ENCODE measurements at regions not wholly inside any gene's neighbourhood (a gene's known extent, or its start where the extent isn't known, plus 50 kb on each side); places are given as distances from the start of the nearest gene placed in this dataset.

DNA sequence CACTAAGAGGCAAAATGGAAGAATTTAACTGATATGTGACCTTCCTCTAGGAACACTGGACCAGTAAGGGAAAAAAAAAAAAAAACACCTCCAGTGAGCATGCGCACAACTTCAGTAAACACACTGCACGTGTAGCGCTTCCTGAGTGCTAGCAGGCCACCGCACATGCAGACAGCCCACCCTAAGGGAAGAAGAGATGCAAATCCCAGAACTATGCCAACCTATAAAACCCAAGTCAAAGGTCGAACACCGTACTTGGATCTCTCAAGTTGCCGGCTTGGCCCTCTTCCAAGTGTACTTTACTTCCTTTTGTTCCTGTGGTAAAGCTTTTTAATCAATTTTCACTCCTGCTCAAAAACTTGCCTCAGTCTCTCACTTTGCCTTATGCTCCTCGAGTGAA, 64.5 kb upstream of the CADPS start:
- 95% methylated on average over 8 of the region's 8 CpGs; no CpG with 5 or more reads in 1 of the 2 experiments for WGBS, 2 experiments (ENCODE audit: extremely low coverage in 1 of 2, insufficient coverage in 1 of 2, insufficient read length in 1 of 2, insufficient replicate concordance in 2 of 2, low coverage in 1 of 2, low lambda C conversion rate in 2 of 2, missing lambda C conversion rate in 1 of 2)
- Histone ChIP-seq H2AFZ (ENCODE audit: low read length) (no peak overlapping the region), H3K18ac (ENCODE audit: extremely low read depth, low read length) (no peak overlapping the region), H3K56ac (replicated peaks; ENCODE audit: insufficient read length, low read depth, low read length) (no peak overlapping the region), H3K4me2 (ENCODE audit: insufficient read depth in 1 of 2, low read depth in 2 of 2, low read length in 2 of 2) (no peak overlapping the region), H3K4ac (replicated peaks; ENCODE audit: insufficient read length, low read depth, low read length) (no peak overlapping the region), H3K23me2 (ENCODE audit: low read depth, low read length) (no peaks in the 10 kb centered on the region), H3K9ac (replicated peaks in 1 of 4; ENCODE audit: extremely low read depth in 1 of 4, low read depth in 3 of 4, low read length in 3 of 4) (no peak overlapping the region), H3K36me3 (ENCODE audit: control insufficient read depth in 2 of 4, insufficient read depth in 4 of 4, low read length in 3 of 4) (no peaks in the 10 kb centered on the region), H3K9me3 (ENCODE audit: insufficient read depth in 2 of 2, low read depth in 1 of 2, low read length in 1 of 2) (peaks cover 2 to 4% of the 10 kb centered on the region in 2 experiments; a peak in 2 of 4 replicates), H4K91ac (replicated peaks; ENCODE audit: insufficient read length, low read length) (no peak overlapping the region), H3K23ac (ENCODE audit: insufficient read length) (no peak overlapping the region), H2AK5ac (ENCODE audit: low read depth, low read length) (no peak overlapping the region), H2BK15ac (ENCODE audit: low read length) (no peak overlapping the region), H2BK120ac (replicated peaks; ENCODE audit: low read depth, low read length) (no peak overlapping the region), H3K27ac (ENCODE audit: low read depth, low read length) (no peak overlapping the region), H3K4me1 (replicated peaks in 1 of 4; ENCODE audit: control insufficient read depth in 3 of 4, insufficient read depth in 4 of 4, low read length in 3 of 4) (peaks cover 0 to 11% (median 3%) of the 10 kb centered on the region in 4 experiments; a peak in 4 of 7 replicates), H3K79me2 (ENCODE audit: control insufficient read depth in 1 of 2, insufficient read depth in 2 of 2, low read length in 2 of 2) (no peaks in the 10 kb centered on the region), H2BK20ac (ENCODE audit: low read length) (no peak overlapping the region), H4K8ac (ENCODE audit: extremely low read depth, insufficient read depth, low read length) (no peak overlapping the region), H3K4me3 (ENCODE audit: extremely low read depth in 1 of 4, insufficient read depth in 2 of 4, low read depth in 3 of 4, low read length in 4 of 4) (no peak overlapping the region), H2BK5ac (ENCODE audit: low read depth, low read length) (no peak overlapping the region), H2BK12ac (ENCODE audit: low read depth, low read length) (0 out of 2 replicates have a peak overlapping the region, but pooled peaks have one; percentile 11), H4K20me1 (replicated peaks in 1 of 2; ENCODE audit: control insufficient read depth in 1 of 2, insufficient read depth in 2 of 2, low read length in 2 of 2) (no peaks in the 10 kb centered on the region), H3K14ac (ENCODE audit: insufficient read length) (no peak overlapping the region), H3K27me3 (replicated peaks in 1 of 4; ENCODE audit: control insufficient read depth in 3 of 4, extremely low read depth in 1 of 4, insufficient read depth in 3 of 4, low read length in 3 of 4) (no peaks in the 10 kb centered on the region), H4K5ac (ENCODE audit: insufficient read length, low read depth, low read length) (no peak overlapping the region), H3K79me1 (ENCODE audit: low read depth, low read length) (no peaks in the 10 kb centered on the region)
- FAIRE-seq (no peak), DNase-seq (ENCODE audit: low read depth in 1 of 2, low spot score in 2 of 2) (no peak)
- POLR2A ChIA-PET (ENCODE audit: partially characterized antibody), result interaction anchor here (1.1 to 3.2 kb wide), 5 partner anchors 10 to 76 kb away, joined by 3 to 17 read pairs (median 3); no protein-coding TSS in a partner anchor
- CTCF ChIA-PET (ENCODE audit: partially characterized antibody), result interaction anchor here (1.2 to 1.5 kb wide), 2 partner anchors 12 to 66 kb away, joined by 3 to 4 read pairs; no protein-coding TSS in a partner anchor
- TF ChIP-seq CEBPB (IDR thresholded peaks at IDR 0.05; ENCODE audit: low read depth, low read length), result no peak
- no peak for TF ChIP-seq TBP (IDR thresholded peaks at IDR 0.05; ENCODE audit: low read depth, low read length)
- no peak for TF ChIP-seq YY1 (IDR thresholded peaks at IDR 0.05; ENCODE audit: low read depth, low read length)
- no peak for TF ChIP-seq FOSL1 (IDR thresholded peaks at IDR 0.05; ENCODE audit: insufficient read depth, low read depth, low read length)
- TF ChIP-seq CBX8 (IDR thresholded peaks at IDR 0.05; ENCODE audit: borderline replicate concordance, low read depth, low read length), result no peak
- TF ChIP-seq RAD21 (IDR thresholded peaks at IDR 0.05 in 1 of 2, conservative IDR thresholded peaks at IDR 0.05 in 1 of 2; ENCODE audit: low read depth in 2 of 2, low read length in 2 of 2), result no peak
